ENCODE measurements at regions not wholly inside any gene's neighbourhood (a gene's known extent, or its start where the extent isn't known, plus 50 kb on each side); places are given as distances from the start of the nearest gene placed in this dataset.

- no peak for TF ChIP-seq POLR2AphosphoS5 (IDR thresholded peaks at IDR 0.05; ENCODE audit: low read depth, low read length)
- no peak for TF ChIP-seq REST (IDR thresholded peaks at IDR 0.05; ENCODE audit: insufficient read depth in 1 of 2, low read depth in 2 of 2, low read length in 2 of 2)
- TF ChIP-seq TAF1 (IDR thresholded peaks at IDR 0.05; ENCODE audit: borderline replicate concordance, insufficient read depth, low read length), result no peak
- TF ChIP-seq SIN3A (IDR thresholded peaks at IDR 0.05; ENCODE audit: borderline replicate concordance, insufficient read depth, low read length), result no peak
These were observed 235.4 kb downstream of the TXNL1 start for GRCh38 chr18:56402872-56403516.

All from PFSK-1 (cell line).